ENCODE measurements at regions not wholly inside any gene's neighbourhood (a gene's known extent, or its start where the extent isn't known, plus 50 kb on each side); places are given as distances from the start of the nearest gene placed in this dataset.

- H3K4me1 Mint-ChIP-seq: no peaks in the 10 kb centered on the region
- POLR2A ChIA-PET: no interaction called here
Observed at GRCh38 chr3:168186293-168186983, 90.7 kb upstream of the GOLIM4 start.

GRCh38 chr3:168183774-168184173 is 88.0 kb upstream of the GOLIM4 start:
- Mint-ChIP-seq H3K4me3 (no peak overlapping the region), H3K27me3 (peaks cover 1% of the 10 kb centered on the region), H3K4me1 (no peaks in the 10 kb centered on the region), H3K36me3 (ENCODE audit: low read depth) (no peaks in the 10 kb centered on the region), H3K27ac (no peak overlapping the region), H3K9me3 (no peaks in the 10 kb centered on the region)
- CTCF ChIA-PET: no interaction called here
- DNase-seq (no peak), ATAC-seq (ENCODE audit: low read depth) (no peak)
- TF ChIP-seq CTCF (IDR thresholded peaks at IDR 0.05): no peak
- POLR2A ChIA-PET: no interaction called here
- intact Hi-C loops (cut with micrococcal nuclease): no loop called here

More at GRCh38 chr3:168186293-168186983, 90.7 kb upstream of the GOLIM4 start:
- H3K27ac Mint-ChIP-seq: no peak overlapping the region
- no peak overlapping the region for H3K4me3 Mint-ChIP-seq
- no peaks in the 10 kb centered on the region for H3K9me3 Mint-ChIP-seq
- no peaks in the 10 kb centered on the region for H3K36me3 Mint-ChIP-seq (ENCODE audit: low read depth)
- DNase-seq (no peak), ATAC-seq (ENCODE audit: low read depth) (no peak)
- CTCF ChIA-PET: no interaction called here
- intact Hi-C loops (cut with micrococcal nuclease): no loop called here
- TF ChIP-seq CTCF (IDR thresholded peaks at IDR 0.05): no peak
- H3K27me3 Mint-ChIP-seq: peaks cover 7% of the 10 kb centered on the region

- TF ChIP-seq CTCF (IDR thresholded peaks at IDR 0.05): no peak
- no peak for ATAC-seq (ENCODE audit: low read depth)
- Mint-ChIP-seq H3K4me1 (peaks cover 6% of the 10 kb centered on the region), H3K27me3 (no peaks in the 10 kb centered on the region), H3K4me3 (no peak overlapping the region), H3K27ac (no peak overlapping the region), H3K9me3 (no peaks in the 10 kb centered on the region), H3K36me3 (ENCODE audit: low read depth) (no peaks in the 10 kb centered on the region)
- no peak for DNase-seq
- ChIA-PET CTCF (interaction anchor here (4.5 kb wide), 1 partner anchor 119 kb away, joined by 116 read pairs; no protein-coding TSS in a partner anchor), POLR2A (no interaction called here)
- intact Hi-C loops (cut with micrococcal nuclease): no loop called here
Observed at GRCh38 chr3:168168743-168169142, 73.0 kb upstream of the GOLIM4 start.

GRCh38 chr3:168165390-168166269 is 69.9 kb upstream of the GOLIM4 start:
- peak; percentile 26 for TF ChIP-seq CTCF (IDR thresholded peaks at IDR 0.05)
- ATAC-seq (ENCODE audit: low read depth): peak; percentile 68
- POLR2A ChIA-PET: no interaction called here
- H3K27ac Mint-ChIP-seq: no peak overlapping the region
- H3K9me3 Mint-ChIP-seq: no peaks in the 10 kb centered on the region
- no peak for DNase-seq
- H3K4me3 Mint-ChIP-seq: peak overlapping the region; percentile 57
- intact Hi-C loops (cut with micrococcal nuclease): loop anchor here (1.0 kb wide), 2 partner anchors 70 to 118 kb away; partner anchors contain the start of gene GOLIM4
- no peaks in the 10 kb centered on the region for H3K27me3 Mint-ChIP-seq
- CTCF ChIA-PET: interaction anchor here (0.8 to 4.5 kb wide), 6 partner anchors 11 to 1580 kb away, joined by 3 to 116 read pairs (median 7); partner anchors contain the start of gene GOLIM4
- H3K4me1 Mint-ChIP-seq: peaks cover 6% of the 10 kb centered on the region
- no peaks in the 10 kb centered on the region for H3K36me3 Mint-ChIP-seq (ENCODE audit: low read depth)

- ChIA-PET CTCF (no interaction called here), POLR2A (no interaction called here)
- Mint-ChIP-seq H3K36me3 (ENCODE audit: low read depth) (no peaks in the 10 kb centered on the region), H3K4me1 (peaks cover 6% of the 10 kb centered on the region), H3K27ac (no peak overlapping the region), H3K27me3 (peaks cover 7% of the 10 kb centered on the region), H3K4me3 (no peak overlapping the region), H3K9me3 (no peaks in the 10 kb centered on the region)
- TF ChIP-seq CTCF (IDR thresholded peaks at IDR 0.05): no peak
- no peak for ATAC-seq (ENCODE audit: low read depth)
- intact Hi-C loops (cut with micrococcal nuclease): no loop called here
- DNase-seq: no peak
Observed at GRCh38 chr3:168162172-168162571, 66.4 kb upstream of the GOLIM4 start.
